Activated B cell treated with CpG ODN at 0.5 μM for 24 hours (primary cell): ENCODE measurements at regions not wholly inside any gene's neighbourhood (a gene's known extent, or its start where the extent isn't known, plus 50 kb on each side); places are given as distances from the start of the nearest gene placed in this dataset.

Experiments
- ATAC-seq: fragments of 200-7000 bp; cut with Tn5 transposase; one replicate; pipeline ENCODE4 v1.10.0; 2021; ENCODE audit warnings: low read depth, mild to moderate bottlenecking, moderate library complexity
- CTCF ChIA-PET: fragments of 350-600 bp; sonication (Branson Sonifier 250); formaldehyde crosslinking; loops from one replicate; lab custom pipeline; 2021; ENCODE audit warnings: antibody characterized with exemption; lab: Charles Lee
- POLR2A ChIA-PET: fragments of 350-600 bp; sonication (Branson Sonifier 250); formaldehyde crosslinking; loops from one replicate; lab custom pipeline; 2021; ENCODE audit warnings: antibody characterized with exemption; lab: Charles Lee
- DNase-seq: peaks from one replicate; pipeline ENCODE4 v3.0.0; 2022
- H3K27ac Mint-ChIP-seq: one replicate; pipeline ENCODE4 v1.8.0; 2020; ENCODE audit warnings: mixed read lengths
- H3K27me3 Mint-ChIP-seq: one replicate; pipeline ENCODE4 v1.8.0; 2021; ENCODE audit warnings: mixed read lengths
- H3K36me3 Mint-ChIP-seq: one replicate; pipeline ENCODE4 v1.8.0; 2021; ENCODE audit warnings: low read depth, mixed read lengths
- H3K4me1 Mint-ChIP-seq: one replicate; pipeline ENCODE4 v1.8.0; 2021; ENCODE audit warnings: mixed read lengths
- H3K4me3 Mint-ChIP-seq: one replicate; pipeline ENCODE4 v1.8.0; 2020; ENCODE audit warnings: mild to moderate bottlenecking, mixed read lengths
- H3K9me3 Mint-ChIP-seq: one replicate; pipeline ENCODE4 v1.8.0; 2020; ENCODE audit warnings: mixed read lengths
- CTCF ChIP-seq: fragments of 200-600 bp; IDR thresholded peaks from one replicate; pipeline ENCODE4 v1.8.0; 2022; ENCODE audit warnings: antibody characterized with exemption, mild to moderate bottlenecking
- intact Hi-C: fragments of 100-400 bp; cut with micrococcal nuclease; formaldehyde crosslinking; loops from one replicate; pipeline ENCODE4 v1.15.1; 2024

- Mint-ChIP-seq H3K4me3 (no peak overlapping the region), H3K9me3 (peaks cover 9% of the 10 kb centered on the region), H3K36me3 (no peaks in the 10 kb centered on the region), H3K4me1 (no peaks in the 10 kb centered on the region), H3K27ac (no peak overlapping the region), H3K27me3 (no peaks in the 10 kb centered on the region)
- CTCF ChIA-PET = no interaction called here
- intact Hi-C loops = no loop called here
- DNase-seq (no peak), ATAC-seq (no peak)
- TF ChIP-seq CTCF = no peak
- POLR2A ChIA-PET = no interaction called here
These were observed 612.9 kb downstream of the ZNF385D start for GRCh38 chr3:21138085-21138484.

- no peaks in the 10 kb centered on the region for H3K36me3 Mint-ChIP-seq
- H3K27me3 Mint-ChIP-seq = no peaks in the 10 kb centered on the region
- H3K9me3 Mint-ChIP-seq = peaks cover 5% of the 10 kb centered on the region
- no peaks in the 10 kb centered on the region for H3K4me1 Mint-ChIP-seq
- ATAC-seq (no peak), DNase-seq (no peak)
- H3K27ac Mint-ChIP-seq = no peak overlapping the region
- intact Hi-C loops = no loop called here
- POLR2A ChIA-PET = no interaction called here
- CTCF ChIA-PET = no interaction called here
- no peak overlapping the region for H3K4me3 Mint-ChIP-seq
- TF ChIP-seq CTCF = no peak
These were observed 618.1 kb downstream of the ZNF385D start for GRCh38 chr3:21132896-21133295.

- ChIA-PET POLR2A (no interaction called here), CTCF (no interaction called here)
- TF ChIP-seq CTCF = no peak
- Mint-ChIP-seq H3K27me3 (no peaks in the 10 kb centered on the region), H3K36me3 (no peaks in the 10 kb centered on the region), H3K9me3 (peaks cover 10% of the 10 kb centered on the region), H3K4me3 (no peak overlapping the region), H3K4me1 (no peaks in the 10 kb centered on the region), H3K27ac (no peak overlapping the region)
- no peak for DNase-seq
- intact Hi-C loops = no loop called here
- no peak for ATAC-seq
These were observed 630.2 kb downstream of the ZNF385D start for GRCh38 chr3:21120826-21121225.

- Mint-ChIP-seq H3K4me3 (no peak overlapping the region), H3K4me1 (no peaks in the 10 kb centered on the region), H3K9me3 (peaks cover 24% of the 10 kb centered on the region), H3K36me3 (no peaks in the 10 kb centered on the region), H3K27ac (no peak overlapping the region), H3K27me3 (no peaks in the 10 kb centered on the region)
- TF ChIP-seq CTCF = no peak
- POLR2A ChIA-PET = no interaction called here
- ATAC-seq = no peak
- intact Hi-C loops = no loop called here
- CTCF ChIA-PET = no interaction called here
- DNase-seq = no peak
These were observed 633.6 kb downstream of the ZNF385D start for GRCh38 chr3:21117370-21117769.

- DNase-seq (no peak), ATAC-seq (no peak)
- H3K9me3 Mint-ChIP-seq = peaks cover 5% of the 10 kb centered on the region
- H3K27me3 Mint-ChIP-seq = no peaks in the 10 kb centered on the region
- no peak overlapping the region for H3K27ac Mint-ChIP-seq
- no peak overlapping the region for H3K4me3 Mint-ChIP-seq
- no peaks in the 10 kb centered on the region for H3K36me3 Mint-ChIP-seq
- intact Hi-C loops = no loop called here
- ChIA-PET POLR2A (no interaction called here), CTCF (no interaction called here)
- no peaks in the 10 kb centered on the region for H3K4me1 Mint-ChIP-seq
- TF ChIP-seq CTCF = no peak
These were observed 642.0 kb downstream of the ZNF385D start for GRCh38 chr3:21109056-21109455.
